MM.1S (cell line): ENCODE measurements at regions not wholly inside any gene's neighbourhood (a gene's known extent, or its start where the extent isn't known, plus 50 kb on each side); places are given as distances from the start of the nearest gene placed in this dataset.

Experiments
- DNase-seq: peaks from one replicate; pipeline ENCODE4 v3.0.0-alpha.2; 2015
- H2AFZ ChIP-seq: fragments of 300-600 bp; sonication (generic); 2 replicates; pipeline ENCODE4 v1.6.0; 2016; ENCODE audit warnings: antibody characterized with exemption, low read length
- H3F3A ChIP-seq: fragments of 300-600 bp; sonication (generic); 2 replicates; pipeline ENCODE4 v1.6.1; 2016; ENCODE audit warnings: mild to moderate bottlenecking, antibody characterized with exemption, low read length, moderate library complexity, mixed read lengths; ENCODE audit not compliant: insufficient read depth
- H3K27ac ChIP-seq: fragments of 300-600 bp; sonication (generic); 2 replicates; pipeline ENCODE4 v1.5.1; 2016; ENCODE audit warnings: mild to moderate bottlenecking, low read length
- H3K27me3 ChIP-seq: fragments of 300-600 bp; sonication (generic); replicated peaks from 2 replicates; pipeline ENCODE4 v1.6.0; 2016; ENCODE audit warnings: low read length; ENCODE audit not compliant: insufficient read depth
- H3K36me3 ChIP-seq: fragments of 300-600 bp; sonication (generic); replicated peaks from 2 replicates; pipeline ENCODE4 v1.6.1; 2016; ENCODE audit warnings: mild to moderate bottlenecking, low read length, mixed read lengths; ENCODE audit not compliant: insufficient read depth
- H3K4me1 ChIP-seq: fragments of 300-600 bp; sonication (generic); 2 replicates; pipeline ENCODE4 v1.6.1; 2016; ENCODE audit warnings: low read length, mixed read lengths
- H3K4me2 ChIP-seq: fragments of 300-600 bp; sonication (generic); 2 replicates; pipeline ENCODE4 v1.6.0; 2016; ENCODE audit warnings: low read depth, low read length
- H3K4me3 ChIP-seq: fragments of 300-600 bp; sonication (generic); 2 replicates; pipeline ENCODE4 v1.5.1; 2016; ENCODE audit warnings: low read length, mixed read lengths
- H3K79me2 ChIP-seq: fragments of 300-600 bp; sonication (generic); 2 replicates; pipeline ENCODE4 v1.6.1; 2016; ENCODE audit warnings: mixed run types, low read length, mixed read lengths
- H3K9ac ChIP-seq: fragments of 300-600 bp; sonication (generic); 2 replicates; pipeline ENCODE4 v1.6.1; 2016; ENCODE audit warnings: low read length, mixed read lengths
- H3K9me2 ChIP-seq: fragments of 300-600 bp; sonication (generic); replicated peaks from 2 replicates; pipeline ENCODE4 v1.6.1; 2016; ENCODE audit warnings: mild to moderate bottlenecking, low read length, mixed read lengths; ENCODE audit not compliant: insufficient read depth
- H3K9me3 ChIP-seq: fragments of 300-600 bp; sonication (generic); replicated peaks from 2 replicates; pipeline ENCODE4 v1.6.1; 2016; ENCODE audit warnings: mild to moderate bottlenecking, low read length, mixed read lengths; ENCODE audit not compliant: insufficient read depth
- H4K20me1 ChIP-seq: fragments of 300-600 bp; sonication (generic); 2 replicates; pipeline ENCODE4 v1.6.1; 2016; ENCODE audit warnings: mild to moderate bottlenecking, low read length, moderate library complexity, mixed read lengths; ENCODE audit not compliant: insufficient read depth
- CTCF ChIP-seq: fragments of 300-600 bp; sonication (generic); IDR thresholded peaks from 2 replicates; pipeline ENCODE4 v1.5.1; 2016; ENCODE audit warnings: antibody characterized with exemption, low read length, mixed read lengths
- EZH2 ChIP-seq: fragments of 300-600 bp; sonication (generic); optimal IDR thresholded peaks from 2 replicates; pipeline ENCODE3; 2017; ENCODE audit warnings: low read depth, mild to moderate bottlenecking, antibody characterized with exemption, low read length, mixed read lengths
- EZH2phosphoT487 ChIP-seq: fragments of 300-600 bp; sonication (generic); IDR thresholded peaks from 2 replicates; pipeline ENCODE4 v1.6.1; 2018; ENCODE audit warnings: antibody characterized with exemption, low read length

DNA sequence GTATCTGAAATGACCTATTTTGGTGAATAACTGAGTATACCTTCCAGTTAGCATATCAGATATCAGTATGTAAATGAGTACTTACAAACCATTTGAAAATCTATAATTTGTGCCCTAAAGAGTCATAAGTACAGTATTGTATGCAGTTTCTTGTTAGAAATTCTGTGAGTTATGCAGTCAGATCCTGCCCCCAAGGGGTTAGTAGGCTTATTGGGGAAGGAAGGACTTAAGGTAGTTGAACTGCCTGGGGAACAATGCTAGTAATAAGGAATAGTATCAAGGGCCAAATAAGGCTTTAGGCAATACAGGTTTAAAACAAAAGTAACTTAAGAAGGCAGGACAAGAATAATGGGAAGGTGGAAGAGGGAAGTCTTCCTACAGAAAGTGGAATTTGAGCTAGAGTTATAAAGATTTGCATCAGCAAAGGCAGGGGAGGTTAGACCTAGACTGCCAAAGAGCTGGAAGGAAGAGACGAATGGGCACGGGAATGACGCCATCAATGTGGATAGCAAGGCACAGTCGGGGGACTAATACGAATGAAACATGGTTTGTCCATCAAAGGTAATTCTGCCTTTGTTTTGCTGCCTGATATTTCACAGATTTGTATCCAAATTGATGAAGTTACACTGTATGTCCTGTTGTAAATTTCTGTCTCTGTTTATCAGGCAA is 182.9 kb upstream of the DPYD start:
- Histone ChIP-seq H2AFZ (no peak overlapping the region), H3K27ac (no peak overlapping the region), H3K9me2 (no peaks in the 10 kb centered on the region), H3K36me3 (no peaks in the 10 kb centered on the region), H3K4me1 (no peaks in the 10 kb centered on the region), H3K27me3 (no peaks in the 10 kb centered on the region), H3K4me3 (no peak overlapping the region), H3K4me2 (no peak overlapping the region), H3K9me3 (no peaks in the 10 kb centered on the region), H3F3A (no peaks in the 10 kb centered on the region), H3K9ac (no peak overlapping the region), H4K20me1 (no peaks in the 10 kb centered on the region), H3K79me2 (no peaks in the 10 kb centered on the region)
- no peak for TF ChIP-seq EZH2
- no peak for TF ChIP-seq EZH2phosphoT487
- no peak for TF ChIP-seq CTCF
- no peak for DNase-seq

DNA sequence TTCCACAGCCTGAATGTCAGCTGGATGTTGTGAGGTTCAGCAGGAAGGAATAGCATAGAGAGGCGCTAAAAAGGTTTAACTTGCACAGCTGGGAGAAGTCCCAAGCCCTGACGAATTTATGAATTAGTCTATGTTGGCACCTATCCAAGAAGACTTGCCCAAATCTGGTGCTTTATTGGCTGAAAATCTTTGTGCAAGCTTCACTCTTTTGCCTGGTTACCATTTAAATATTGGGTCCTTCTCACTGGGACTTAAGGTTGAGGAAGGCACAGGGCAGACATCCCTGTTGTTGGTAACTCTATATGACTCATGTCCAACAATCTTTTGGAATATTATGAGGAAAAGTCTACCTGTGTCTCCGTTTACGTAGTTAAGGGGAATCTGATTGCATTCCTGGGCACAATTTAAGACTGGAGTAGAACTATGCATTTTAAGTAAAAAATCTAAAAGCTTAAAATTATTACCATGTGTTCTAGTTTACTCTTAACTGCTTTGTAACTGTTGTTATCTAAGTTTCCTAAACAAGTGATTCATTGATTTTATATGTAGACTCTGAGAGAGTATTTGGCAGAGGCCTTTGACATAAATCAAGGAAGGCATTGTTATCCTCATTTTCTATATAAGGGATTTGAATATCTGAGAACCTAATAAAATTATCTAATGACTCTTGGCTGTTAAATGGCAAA is 181.7 kb upstream of the DPYD start:
- Histone ChIP-seq H3K79me2 (no peaks in the 10 kb centered on the region), H3K4me1 (no peaks in the 10 kb centered on the region), H3K4me3 (no peak overlapping the region), H3K27me3 (no peaks in the 10 kb centered on the region), H3K9me2 (no peaks in the 10 kb centered on the region), H2AFZ (no peak overlapping the region), H3F3A (no peaks in the 10 kb centered on the region), H3K9ac (no peak overlapping the region), H3K36me3 (no peaks in the 10 kb centered on the region), H4K20me1 (no peaks in the 10 kb centered on the region), H3K27ac (no peak overlapping the region), H3K9me3 (no peaks in the 10 kb centered on the region), H3K4me2 (no peak overlapping the region)
- TF ChIP-seq CTCF (no peak), EZH2phosphoT487 (no peak), EZH2 (no peak)
- DNase-seq = no peak

- H3K27ac ChIP-seq = no peak overlapping the region
- H3K36me3 ChIP-seq = no peaks in the 10 kb centered on the region
- H3K9ac ChIP-seq = no peak overlapping the region
- no peaks in the 10 kb centered on the region for H3K9me2 ChIP-seq
- no peaks in the 10 kb centered on the region for H3K27me3 ChIP-seq
- no peak overlapping the region for H2AFZ ChIP-seq
- DNase-seq = no peak
- H3K4me2 ChIP-seq = no peak overlapping the region
- TF ChIP-seq EZH2 (no peak), EZH2phosphoT487 (no peak), CTCF (no peak)
- no peaks in the 10 kb centered on the region for H3K4me1 ChIP-seq
- H3K4me3 ChIP-seq = no peak overlapping the region
- H4K20me1 ChIP-seq = no peaks in the 10 kb centered on the region
- H3F3A ChIP-seq = no peaks in the 10 kb centered on the region
- H3K79me2 ChIP-seq = no peaks in the 10 kb centered on the region
- H3K9me3 ChIP-seq = no peaks in the 10 kb centered on the region
These were observed 180.5 kb upstream of the DPYD start for GRCh38 chr1:98101364-98101763.
